BE2C (cell line): ENCODE measurements at regions not wholly inside any gene's neighbourhood (a gene's known extent, or its start where the extent isn't known, plus 50 kb on each side); places are given as distances from the start of the nearest gene placed in this dataset.

Experiments
- DNase-seq: peaks from one replicate; pipeline ENCODE4 v3.0.0-alpha.2; 2020
- H3K27me3 ChIP-seq: fragments of 250-450 bp; sonication (Bioruptor Pico); 2 replicates; pipeline ENCODE4 v1.5.1; 2020; ENCODE audit warnings: mild to moderate bottlenecking
- H3K36me3 ChIP-seq: fragments of 250-450 bp; sonication (Bioruptor Pico); 2 replicates; pipeline ENCODE4 v1.5.1; 2020; ENCODE audit warnings: mild to moderate bottlenecking
- H3K4me1 ChIP-seq: fragments of 250-450 bp; sonication (Bioruptor Pico); 2 replicates; pipeline ENCODE4 v1.5.1; 2020
- H3K4me3 ChIP-seq: 2 replicates; pipeline ENCODE4 v1.5.1; 2011; ENCODE audit warnings: low read depth, low read length
- H3K9me3 ChIP-seq: fragments of 250-450 bp; sonication (Bioruptor Pico); 2 replicates; pipeline ENCODE4 v1.5.1; 2020
- CTCF ChIP-seq: IDR thresholded peaks from 2 replicates; pipeline ENCODE4 v1.5.1; 2012; ENCODE audit warnings: mild to moderate bottlenecking, low read depth, low read length

DNA sequence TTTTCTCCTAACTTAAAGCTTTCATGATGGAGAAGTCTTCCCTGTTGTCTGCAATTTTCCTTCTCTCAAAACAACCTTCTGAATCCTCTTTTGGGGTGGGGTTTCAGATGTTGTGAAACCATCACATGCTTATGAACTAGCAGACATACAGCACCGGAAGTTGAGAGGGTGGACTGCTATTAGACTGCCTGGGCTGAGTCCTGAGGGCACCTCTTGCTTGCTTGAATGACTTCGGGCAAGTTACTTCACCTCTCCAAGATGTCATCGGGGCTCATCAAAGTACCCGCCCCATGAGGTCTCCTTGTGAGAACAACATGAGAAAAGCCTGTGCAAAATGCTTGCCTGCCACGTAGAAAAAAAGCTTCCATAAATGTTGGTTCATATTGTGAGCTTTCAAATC, 89.6 kb downstream of the CCDC185 start:
- no peak for DNase-seq
- Histone ChIP-seq H3K27me3 (peaks cover 30% of the 10 kb centered on the region), H3K9me3 (no peaks in the 10 kb centered on the region; the same call in 1 of the 2 replicates), H3K36me3 (no peaks in the 10 kb centered on the region), H3K4me3 (no peak overlapping the region), H3K4me1 (no peaks in the 10 kb centered on the region)
- TF ChIP-seq CTCF: no peak

DNA sequence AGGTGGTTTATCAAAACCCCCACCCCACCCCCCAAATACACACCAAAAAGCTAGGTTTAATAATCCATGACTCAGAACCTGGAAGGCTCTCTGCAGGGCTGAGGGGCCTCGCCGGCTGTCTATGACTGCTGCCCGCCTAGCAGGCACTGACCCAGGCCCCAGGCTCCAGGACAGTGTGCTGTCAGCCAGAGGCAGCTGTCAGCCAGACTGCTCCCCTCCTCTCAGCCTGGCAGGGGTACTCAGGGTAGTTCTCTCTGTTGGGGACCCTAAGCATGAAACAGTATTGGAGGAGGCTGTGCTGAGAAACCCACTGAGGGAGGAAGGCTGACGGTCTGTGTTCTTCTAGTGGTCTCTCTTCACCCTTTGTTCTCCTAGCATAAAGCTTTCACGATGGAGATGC, 90.3 kb downstream of the CCDC185 start:
- no peak for DNase-seq
- H3K9me3 ChIP-seq: no peaks in the 10 kb centered on the region; the same call in 1 of the 2 replicates
- no peaks in the 10 kb centered on the region for H3K36me3 ChIP-seq
- peaks cover 36% of the 10 kb centered on the region for H3K27me3 ChIP-seq
- TF ChIP-seq CTCF: no peak
- no peaks in the 10 kb centered on the region for H3K4me1 ChIP-seq
- no peak overlapping the region for H3K4me3 ChIP-seq

DNA sequence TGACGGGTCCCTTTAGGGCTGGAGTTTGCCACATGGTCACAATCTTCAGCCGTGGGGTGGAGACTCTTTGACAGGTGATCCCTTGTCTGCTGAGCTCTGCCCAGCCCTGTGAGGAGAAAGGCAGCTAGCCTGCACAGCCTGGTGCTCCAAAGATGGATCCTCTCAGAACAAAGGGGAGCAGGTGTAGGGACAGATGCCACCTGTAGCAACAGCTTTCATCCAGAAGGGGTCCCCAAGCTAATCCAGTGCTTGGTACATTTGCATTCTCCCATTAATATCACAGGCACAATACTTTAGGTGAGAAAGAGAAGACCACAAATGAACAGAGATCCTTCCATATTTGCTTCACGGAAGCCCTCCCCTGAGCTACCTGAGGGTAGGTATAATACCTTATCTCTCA, 93.2 kb downstream of the CCDC185 start:
- no peaks in the 10 kb centered on the region for H3K4me1 ChIP-seq
- no peak overlapping the region for H3K4me3 ChIP-seq
- no peaks in the 10 kb centered on the region for H3K36me3 ChIP-seq
- peaks cover 32% of the 10 kb centered on the region for H3K27me3 ChIP-seq
- no peaks in the 10 kb centered on the region; the same call in 1 of the 2 replicates for H3K9me3 ChIP-seq
- DNase-seq: no peak
- TF ChIP-seq CTCF: 0 out of 2 replicates have a peak, but pooled peaks have one; percentile 11

GRCh38 chr1:223486932-223487886, 94.0 kb downstream of the CCDC185 start:
- no peak for TF ChIP-seq CTCF
- no peak for DNase-seq
- Histone ChIP-seq H3K4me1 (no peaks in the 10 kb centered on the region), H3K9me3 (no peaks in the 10 kb centered on the region; the same call in 1 of the 2 replicates), H3K27me3 (peaks cover 32% of the 10 kb centered on the region), H3K4me3 (no peak overlapping the region), H3K36me3 (no peaks in the 10 kb centered on the region)

DNA sequence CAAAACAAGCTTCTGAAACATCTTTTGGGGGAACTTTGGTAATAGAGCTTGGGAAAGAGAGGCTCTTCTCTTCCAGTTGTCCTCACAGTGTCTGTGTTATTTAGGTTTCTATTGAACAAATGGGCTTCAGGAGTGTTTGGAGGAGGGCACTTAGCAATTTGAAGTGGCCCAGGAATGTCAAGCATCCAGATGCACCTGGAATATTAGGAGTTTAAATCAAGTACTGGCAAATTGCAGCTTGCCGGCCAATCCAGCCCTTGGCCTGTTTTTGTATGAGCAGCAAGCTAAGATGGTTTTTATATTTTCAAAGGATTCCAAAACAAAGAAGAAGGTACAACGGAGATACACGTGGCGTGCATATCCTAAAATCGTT, 94.7 kb downstream of the CCDC185 start:
- H3K36me3 ChIP-seq: no peaks in the 10 kb centered on the region
- H3K9me3 ChIP-seq: no peaks in the 10 kb centered on the region; the same call in 1 of the 2 replicates
- no peak for TF ChIP-seq CTCF
- no peaks in the 10 kb centered on the region for H3K4me1 ChIP-seq
- no peak for DNase-seq
- H3K4me3 ChIP-seq: no peak overlapping the region
- peaks cover 32% of the 10 kb centered on the region for H3K27me3 ChIP-seq

GRCh38 chr1:223489439-223489838, 96.2 kb downstream of the CCDC185 start:
- no peak for TF ChIP-seq CTCF

More at GRCh38 chr1:223489439-223489838, 96.2 kb downstream of the CCDC185 start:
- Histone ChIP-seq H3K4me3 (no peak overlapping the region), H3K36me3 (no peaks in the 10 kb centered on the region), H3K9me3 (no peaks in the 10 kb centered on the region; the same call in 1 of the 2 replicates), H3K27me3 (peaks cover 30% of the 10 kb centered on the region), H3K4me1 (no peaks in the 10 kb centered on the region)
- DNase-seq: no peak
